ENCODE measurements at regions not wholly inside any gene's neighbourhood (a gene's known extent, or its start where the extent isn't known, plus 50 kb on each side); places are given as distances from the start of the nearest gene placed in this dataset.
"Not testable (repeated sequence)": the region's sequence is repeated elsewhere in the genome, so short reads cannot be mapped to it uniquely, and the experiment has no call there.

GRCh38 chr10:15921423-15921945 lies 61.2 kb upstream of the MINDY3 start:
- DNase-seq, result not testable (repeated sequence)

DNA sequence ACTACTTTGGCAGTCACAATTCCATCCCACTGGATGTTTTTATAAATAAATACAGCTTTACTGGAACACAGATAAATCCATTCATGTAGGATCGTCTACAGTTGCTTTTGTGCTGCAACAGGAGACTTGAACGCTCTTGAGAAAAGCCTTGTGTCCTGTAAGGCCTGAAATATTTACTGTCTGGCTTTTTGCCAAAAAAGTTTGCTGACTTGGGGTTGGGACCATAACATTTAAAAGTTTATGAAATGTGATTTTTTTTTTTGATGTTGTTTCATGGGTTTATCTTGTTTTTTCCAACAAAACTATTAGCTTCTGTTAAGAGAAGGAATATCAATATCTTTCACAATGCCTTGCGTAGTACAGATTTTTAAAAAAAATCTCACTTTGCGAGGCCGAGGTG lies 71.1 kb upstream of the MINDY3 start:
- DNase-seq, result no peak

DNA sequence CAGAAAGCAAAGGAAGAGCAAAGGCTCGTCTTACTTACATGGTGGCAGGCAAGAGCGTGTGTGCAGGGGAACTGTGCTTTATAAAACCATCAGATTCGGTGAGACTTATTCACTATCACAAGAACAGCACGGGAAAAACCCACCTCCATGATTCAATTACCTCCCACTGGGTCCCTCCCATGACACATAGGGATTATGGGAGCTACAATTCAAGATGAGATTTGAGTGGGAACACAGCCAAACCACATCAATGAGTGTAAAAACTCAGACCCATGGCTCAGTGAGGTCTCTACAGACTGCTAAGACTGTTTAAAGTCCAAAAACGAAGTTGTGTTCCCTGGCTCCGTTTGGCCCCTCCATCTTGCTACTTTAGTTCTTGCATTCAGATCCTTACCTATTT lies 79.2 kb upstream of the MINDY3 start:
- not testable (repeated sequence) for DNase-seq

DNA sequence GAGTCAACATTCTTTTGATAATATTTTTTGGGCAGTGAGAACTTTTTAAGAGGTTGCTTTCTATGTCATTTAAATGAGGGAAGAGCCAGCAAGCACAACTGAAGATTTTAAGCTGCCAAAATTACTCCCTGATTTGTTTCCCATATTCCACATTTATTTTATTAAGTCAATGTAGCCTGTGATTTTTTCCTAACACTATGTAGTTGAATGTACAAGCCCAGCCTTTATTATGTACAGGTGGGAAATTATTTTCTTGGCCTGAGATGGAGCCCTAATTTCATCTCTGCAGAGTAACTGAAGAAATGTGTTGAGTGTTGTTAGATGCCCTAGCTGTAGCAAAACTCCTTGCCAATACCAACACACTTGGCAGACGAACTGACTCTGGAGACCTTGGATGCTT lies 83.1 kb upstream of the MINDY3 start:
- DNase-seq, result no peak

DNA sequence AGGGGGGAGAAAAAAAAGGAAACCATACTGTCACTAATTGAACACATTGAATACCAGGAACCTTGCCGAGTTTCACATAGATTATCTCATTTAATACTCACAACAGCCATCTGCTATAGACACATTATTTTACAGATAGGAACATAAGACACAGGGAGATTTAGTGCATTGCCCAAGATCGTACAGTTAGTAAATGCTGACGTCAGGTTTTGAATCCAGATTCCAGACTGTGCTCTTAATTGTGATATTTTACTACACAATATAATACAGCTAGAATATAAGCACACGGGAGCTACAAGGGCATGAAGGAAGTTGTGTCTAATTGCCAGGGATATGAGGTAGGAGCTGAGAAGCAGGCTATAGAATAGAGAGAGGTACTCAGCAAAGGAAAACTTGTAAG lies 93.9 kb upstream of the MINDY3 start:
- no peak for DNase-seq

GRCh38 chr10:15960277-15960676 lies 100.0 kb upstream of the MINDY3 start:
- no peak for DNase-seq

GRCh38 chr10:15972736-15973135 lies 112.4 kb upstream of the MINDY3 start:
- not testable (repeated sequence) for DNase-seq

GRCh38 chr10:15985690-15986089 lies 125.4 kb upstream of the MINDY3 start:
- no peak for DNase-seq

- DNase-seq, result no peak
These were observed 130.3 kb upstream of the MINDY3 start for GRCh38 chr10:15990535-15991129.

GRCh38 chr10:15997313-15997712 lies 137.0 kb upstream of the MINDY3 start:
- DNase-seq, result no peak

GRCh38 chr10:16001581-16001980 lies 141.3 kb upstream of the MINDY3 start:
- no peak for DNase-seq

- DNase-seq, result no peak
These were observed 149.5 kb upstream of the MINDY3 start for GRCh38 chr10:16009785-16010184.

- DNase-seq, result no peak
These were observed 151.2 kb upstream of the MINDY3 start for GRCh38 chr10:16011548-16011947.

GRCh38 chr10:16014469-16014868 lies 154.2 kb upstream of the MINDY3 start:
- no peak for DNase-seq

- DNase-seq, result no peak
These were observed 156.4 kb upstream of the MINDY3 start for GRCh38 chr10:16016688-16017087.

DNA sequence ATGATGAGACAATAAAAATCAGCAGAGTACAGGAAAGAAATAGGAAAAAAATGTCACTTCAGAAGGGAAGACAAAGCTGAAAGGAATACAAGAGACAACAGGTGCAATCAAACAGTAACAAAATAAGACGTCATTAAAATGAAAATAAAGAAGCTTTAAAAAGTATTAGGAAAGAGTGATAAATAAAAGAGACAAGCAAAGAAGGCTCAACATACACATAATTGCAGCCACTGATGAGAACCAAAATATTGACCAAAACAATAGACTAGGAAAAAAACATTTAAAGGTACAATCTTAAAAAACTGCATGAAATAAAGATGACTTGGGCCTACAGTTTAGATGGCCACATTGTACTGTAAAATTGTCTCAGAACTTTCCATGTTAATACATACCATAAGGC lies 160.5 kb upstream of the MINDY3 start:
- no peak for DNase-seq

DNA sequence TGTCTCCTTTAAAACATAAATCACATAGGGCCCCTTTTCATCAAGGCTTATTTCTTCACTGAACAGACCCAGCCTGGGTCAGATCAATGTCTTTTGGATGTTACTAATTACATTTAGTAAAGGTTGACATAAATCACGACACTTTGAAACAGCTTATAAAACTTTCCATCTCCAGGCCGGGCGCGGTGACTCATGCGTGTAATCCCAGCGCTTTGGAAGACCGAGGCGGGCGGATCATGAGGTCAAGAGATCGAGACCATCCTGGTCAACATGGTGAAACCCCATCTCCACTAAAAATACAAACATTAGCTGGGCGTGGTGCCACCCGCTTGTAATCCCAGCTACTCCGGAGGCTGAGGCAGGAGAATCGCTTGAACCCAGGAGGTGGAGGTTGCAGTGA lies 166.5 kb upstream of the MINDY3 start:
- DNase-seq, result not testable (repeated sequence)

- DNase-seq, result no peak
These were observed 170.3 kb upstream of the MINDY3 start for GRCh38 chr10:16030562-16030961.

DNA sequence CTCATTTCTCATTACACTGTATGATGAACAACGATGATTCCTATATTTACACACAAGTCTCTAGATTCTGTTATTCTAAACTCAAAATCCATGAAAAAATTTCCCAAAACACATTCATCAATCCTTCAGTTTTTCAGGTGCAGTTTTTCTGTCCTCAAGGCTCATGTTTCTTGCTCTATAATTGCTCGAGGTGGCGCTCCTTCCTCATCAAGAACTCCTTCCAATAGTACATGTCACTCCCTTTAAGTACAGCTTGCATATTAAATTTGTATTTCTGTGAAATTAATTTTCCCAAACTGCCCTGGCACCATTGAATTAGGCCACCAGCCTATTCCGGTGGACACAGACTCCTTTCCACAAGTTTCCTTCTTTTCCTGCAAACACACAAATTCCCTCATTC lies 188.7 kb upstream of the MINDY3 start:
- peak; percentile 0 for DNase-seq

GRCh38 chr10:16049782-16050181 lies 189.5 kb upstream of the MINDY3 start:
- DNase-seq, result no peak

GRCh38 chr10:16063350-16063749 lies 203.0 kb upstream of the MINDY3 start:
- DNase-seq, result no peak

GRCh38 chr10:16083551-16083950 lies 223.2 kb upstream of the MINDY3 start:
- not testable (repeated sequence) for DNase-seq

DNA sequence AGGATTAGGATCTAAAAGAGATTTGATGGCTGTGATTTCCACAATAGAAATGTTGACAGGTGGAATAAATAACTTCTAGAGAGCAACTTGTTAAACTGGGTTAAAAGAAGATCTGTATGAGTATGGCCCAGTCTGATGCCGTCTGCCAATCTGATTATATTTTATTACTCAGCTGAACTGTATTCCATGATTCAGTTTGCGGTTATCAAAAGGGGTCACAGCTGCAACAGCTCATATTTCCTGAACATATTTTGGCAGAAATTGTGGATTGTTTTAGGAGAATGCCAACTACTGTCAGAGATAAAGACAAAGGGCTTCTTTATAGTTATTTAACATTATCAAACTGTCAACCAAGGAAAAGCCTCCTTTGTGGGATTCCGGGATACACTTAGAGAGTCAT lies 244.8 kb upstream of the MINDY3 start:
- DNase-seq, result no peak

DNA sequence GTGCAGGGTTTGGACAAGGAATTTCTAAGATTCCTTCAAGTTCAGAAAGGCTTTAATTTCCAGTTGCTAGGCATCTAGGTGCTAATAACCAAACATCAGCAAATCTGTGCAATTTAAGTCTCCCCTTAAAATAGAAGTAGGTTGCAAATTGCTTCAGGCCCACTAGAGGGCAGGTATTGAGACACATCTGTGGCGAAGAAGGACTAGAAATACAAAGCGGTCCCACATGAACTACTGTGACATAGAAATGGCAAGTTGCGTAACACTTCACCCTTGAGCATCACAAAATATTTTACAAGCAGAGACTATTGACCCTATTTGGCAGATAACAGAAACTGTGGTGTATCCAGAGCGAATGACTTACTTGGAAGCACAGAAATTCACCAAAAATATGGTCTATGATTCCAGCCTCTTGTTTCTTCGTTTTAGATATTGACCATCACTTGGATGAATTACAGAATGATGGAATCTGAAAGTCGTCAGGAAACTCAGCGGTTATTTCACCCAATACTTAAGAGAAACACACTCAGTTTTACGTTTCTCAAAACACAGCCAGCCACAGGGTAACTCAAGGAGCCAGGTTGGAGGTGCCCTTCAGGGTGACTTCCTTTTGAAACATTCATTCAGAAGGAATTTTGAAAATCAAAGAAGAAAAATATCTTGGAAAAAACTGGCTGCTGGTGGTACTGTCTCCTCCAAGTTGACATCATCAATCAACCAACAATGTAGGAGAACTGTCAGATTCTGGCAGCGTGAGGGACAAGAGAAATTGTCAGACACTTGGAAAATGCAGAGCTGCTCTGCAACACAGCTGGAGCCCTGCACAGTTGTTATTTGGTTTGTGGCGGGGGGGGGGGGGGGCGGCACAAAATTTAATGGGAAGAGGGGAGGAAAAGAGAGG lies 256.3 kb upstream of the MINDY3 start:
- peak; percentile 27 for DNase-seq
